GM12872 (cell line): ENCODE measurements at regions not wholly inside any gene's neighbourhood (a gene's known extent, or its start where the extent isn't known, plus 50 kb on each side); places are given as distances from the start of the nearest gene placed in this dataset.

Experiments
- TF ChIP-seq, protein P1 (sequence below): IDR thresholded peaks from 3 replicates; pipeline ENCODE4 v1.5.1; 2011; ENCODE audit warnings: low read depth, mild to moderate bottlenecking, low read length, moderate library complexity; ENCODE audit not compliant: insufficient read depth

DNA sequence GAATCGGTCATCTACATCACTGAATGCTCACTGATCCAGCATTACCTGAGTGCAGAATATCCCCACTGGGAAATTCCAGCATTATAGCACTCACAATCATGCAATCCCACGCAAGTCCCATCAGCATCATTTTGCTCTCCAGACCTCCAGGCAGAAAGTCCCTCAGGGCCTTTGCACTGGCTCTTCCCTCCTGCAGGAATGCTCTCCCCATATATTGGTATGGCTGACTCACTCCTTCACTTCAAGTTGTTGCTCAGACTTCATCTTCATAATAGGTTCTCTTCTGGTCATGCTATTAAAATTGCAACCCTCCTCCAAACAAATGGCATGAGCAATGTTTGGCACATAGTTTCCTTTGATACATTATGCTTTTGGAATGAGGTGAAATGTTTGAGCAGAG, 64.7 kb upstream of the CELF4 start:
- TF ChIP-seq, protein P1, sequence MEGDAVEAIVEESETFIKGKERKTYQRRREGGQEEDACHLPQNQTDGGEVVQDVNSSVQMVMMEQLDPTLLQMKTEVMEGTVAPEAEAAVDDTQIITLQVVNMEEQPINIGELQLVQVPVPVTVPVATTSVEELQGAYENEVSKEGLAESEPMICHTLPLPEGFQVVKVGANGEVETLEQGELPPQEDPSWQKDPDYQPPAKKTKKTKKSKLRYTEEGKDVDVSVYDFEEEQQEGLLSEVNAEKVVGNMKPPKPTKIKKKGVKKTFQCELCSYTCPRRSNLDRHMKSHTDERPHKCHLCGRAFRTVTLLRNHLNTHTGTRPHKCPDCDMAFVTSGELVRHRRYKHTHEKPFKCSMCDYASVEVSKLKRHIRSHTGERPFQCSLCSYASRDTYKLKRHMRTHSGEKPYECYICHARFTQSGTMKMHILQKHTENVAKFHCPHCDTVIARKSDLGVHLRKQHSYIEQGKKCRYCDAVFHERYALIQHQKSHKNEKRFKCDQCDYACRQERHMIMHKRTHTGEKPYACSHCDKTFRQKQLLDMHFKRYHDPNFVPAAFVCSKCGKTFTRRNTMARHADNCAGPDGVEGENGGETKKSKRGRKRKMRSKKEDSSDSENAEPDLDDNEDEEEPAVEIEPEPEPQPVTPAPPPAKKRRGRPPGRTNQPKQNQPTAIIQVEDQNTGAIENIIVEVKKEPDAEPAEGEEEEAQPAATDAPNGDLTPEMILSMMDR: no peak

DNA sequence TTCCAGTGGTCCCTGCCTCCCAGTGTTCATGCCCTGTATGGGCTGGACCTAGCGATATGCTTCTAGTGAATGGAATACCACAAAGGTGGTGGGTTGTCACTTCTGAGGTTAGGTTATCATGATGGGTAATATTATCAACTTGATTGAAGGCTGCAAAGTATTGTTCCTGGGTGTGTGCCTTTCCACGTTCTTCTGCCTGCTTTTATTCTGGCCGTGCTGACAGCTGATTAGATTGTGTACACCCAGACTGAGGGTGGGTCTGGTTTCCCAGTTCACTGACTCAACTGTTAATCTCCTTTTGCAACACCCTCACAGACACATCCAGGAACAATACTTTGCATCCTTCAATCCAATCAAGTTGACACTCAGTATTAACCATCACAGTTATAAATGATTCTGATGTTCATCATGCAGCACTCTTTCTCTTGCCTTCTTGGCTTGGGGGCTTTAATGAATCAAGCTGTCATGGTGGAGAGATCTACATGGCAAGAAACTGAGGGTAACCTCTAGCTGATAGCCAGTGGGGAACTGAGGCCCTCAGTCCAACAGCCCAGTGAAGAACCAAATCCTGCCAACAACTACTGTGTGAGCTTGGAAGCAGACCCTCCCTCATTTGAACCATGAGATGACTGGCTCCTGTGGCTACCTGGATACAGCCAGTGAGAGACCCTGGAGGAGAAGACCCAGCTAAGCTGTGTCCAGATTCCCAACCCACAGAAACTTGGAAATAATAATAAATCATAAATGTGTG, 63.0 kb upstream of the CELF4 start:
- TF ChIP-seq, protein P1: no peak

DNA sequence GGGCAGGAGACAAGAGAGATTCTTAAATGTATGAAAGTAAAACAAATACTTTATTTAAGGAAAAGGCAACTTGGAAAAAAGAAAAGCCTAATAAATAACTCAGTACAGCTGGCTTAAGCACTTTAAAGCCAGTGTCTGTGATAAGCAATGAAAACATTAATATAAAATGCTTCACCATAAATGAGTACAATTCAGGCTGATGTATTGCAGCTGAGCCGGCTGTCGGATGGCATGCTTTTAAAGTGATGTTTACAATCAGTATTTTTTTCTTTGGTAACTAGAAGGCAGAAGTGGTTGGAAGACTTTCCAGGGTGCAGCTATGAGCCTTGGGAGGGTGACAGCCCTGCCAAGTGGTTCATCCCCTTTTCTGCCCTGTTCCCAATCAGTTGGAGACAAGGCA, 58.7 kb upstream of the CELF4 start:
- TF ChIP-seq, protein P1: no peak

DNA sequence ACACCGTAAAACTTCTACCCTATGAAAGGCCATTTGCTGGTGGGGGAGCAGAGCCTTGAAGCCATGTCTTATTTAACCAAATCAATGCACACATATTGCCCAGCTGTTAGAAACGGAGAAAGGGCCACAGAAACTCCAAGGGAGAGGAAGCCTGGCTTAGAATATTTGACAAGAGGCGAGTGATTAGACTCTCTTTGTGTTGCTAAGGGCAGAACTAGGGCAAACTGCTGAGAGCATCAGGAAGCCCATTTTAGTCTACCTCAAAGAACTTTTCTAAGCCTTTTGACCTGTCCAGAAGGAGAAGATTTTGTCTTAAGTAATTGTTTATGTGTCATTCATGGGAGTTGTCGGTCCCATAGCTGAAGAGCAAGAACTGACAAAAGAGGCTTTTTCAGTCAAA, 54.4 kb upstream of the CELF4 start:
- TF ChIP-seq, protein P1: no peak

DNA sequence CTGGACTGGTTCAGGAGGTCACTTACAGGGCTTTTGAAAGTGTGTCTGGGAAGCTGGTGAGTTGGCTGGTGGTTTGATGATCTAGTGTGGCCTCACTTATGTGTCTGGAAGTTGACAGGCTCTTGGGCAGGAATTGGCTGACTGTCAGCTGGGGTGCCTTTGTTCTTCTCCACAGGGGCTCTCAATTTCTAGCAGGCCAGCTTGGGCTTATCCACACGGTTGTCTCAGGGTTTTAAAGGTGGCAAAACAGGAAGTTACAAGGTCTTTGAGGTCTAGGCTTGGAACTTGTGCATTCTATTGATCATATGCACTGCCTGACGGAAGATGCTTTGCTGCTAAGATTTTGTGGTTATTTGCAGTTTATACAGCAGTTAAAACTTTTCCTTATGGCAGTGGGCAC, 52.0 kb upstream of the CELF4 start:
- TF ChIP-seq, protein P1: no peak
